Neuronal stem cell (in vitro differentiated cells): ENCODE measurements at regions not wholly inside any gene's neighbourhood (a gene's known extent, or its start where the extent isn't known, plus 50 kb on each side); places are given as distances from the start of the nearest gene placed in this dataset.
A peak's percentile ranks its signal among the peaks of the same experiment; 100 is the strongest.

Experiments
- DNase-seq: peaks from one replicate; pipeline ENCODE4 v3.0.0-alpha.2; 2013; ENCODE audit warnings: low spot score
- H2AFZ ChIP-seq: one replicate; pipeline ENCODE4 v1.6.1; 2013; ENCODE audit warnings: mild to moderate bottlenecking, low read length, inconsistent platforms
- H2AK5ac ChIP-seq: 2 replicates; pipeline ENCODE4 v1.6.1; 2013; ENCODE audit warnings: low read depth, mild to moderate bottlenecking, inconsistent platforms, low read length, moderate library complexity, mixed read lengths
- H2BK120ac ChIP-seq: 2 replicates; pipeline ENCODE4 v1.6.1; 2013; ENCODE audit warnings: low read depth, mild to moderate bottlenecking, inconsistent platforms, low read length, moderate library complexity, mixed read lengths
- H2BK12ac ChIP-seq: one replicate; pipeline ENCODE4 v1.6.1; 2013; ENCODE audit warnings: low read length, inconsistent platforms
- H2BK15ac ChIP-seq: 2 replicates; pipeline ENCODE4 v1.6.1; 2013; ENCODE audit warnings: mild to moderate bottlenecking, low read length, inconsistent platforms, mixed read lengths
- H2BK5ac ChIP-seq: one replicate; pipeline ENCODE4 v1.6.1; 2013; ENCODE audit warnings: inconsistent platforms, mild to moderate bottlenecking, low read length, moderate library complexity
- H3K14ac ChIP-seq: one replicate; pipeline ENCODE4 v1.6.1; 2013; ENCODE audit warnings: low read length, inconsistent platforms
- H3K18ac ChIP-seq: 2 replicates; pipeline ENCODE4 v1.6.1; 2013; ENCODE audit warnings: low read length, inconsistent platforms
- H3K23ac ChIP-seq: 2 replicates; pipeline ENCODE4 v1.6.1; 2013; ENCODE audit warnings: low read depth, mild to moderate bottlenecking, mixed read lengths, low read length, inconsistent platforms; ENCODE audit not compliant: poor library complexity
- H3K27ac ChIP-seq: replicated peaks from 3 replicates; pipeline ENCODE4 v1.5.1; 2013; ENCODE audit warnings: low read length, inconsistent platforms
- H3K27me3 ChIP-seq, 3 experiments: 2 replicates each; pipeline ENCODE4 v1.6.1; 2013; ENCODE audit warnings: low read length in 3 of 3, mild to moderate bottlenecking in 2 of 3, inconsistent platforms in 1 of 3, low read depth in 1 of 3, mixed read lengths in 1 of 3, moderate library complexity in 1 of 3; ENCODE audit not compliant: control insufficient read depth in 3 of 3, insufficient read depth in 3 of 3
- H3K36me3 ChIP-seq, 2 donors: replicated peaks in 1 of 2; 2 replicates each; pipeline ENCODE4 v1.6.1; 2013; ENCODE audit warnings: low read length in 2 of 2; ENCODE audit not compliant: control insufficient read depth in 2 of 2, insufficient read depth in 2 of 2
- H3K4ac ChIP-seq: 2 replicates; pipeline ENCODE4 v1.6.1; 2013; ENCODE audit warnings: inconsistent platforms, mild to moderate bottlenecking, low read length, moderate library complexity
- H3K4me1 ChIP-seq, 2 donors: 1 replicate in 1 of 2; 2 replicates in 1 of 2; pipeline ENCODE4 v1.6.1; 2013; ENCODE audit warnings: low read length in 2 of 2, low read depth in 1 of 2; ENCODE audit not compliant: control insufficient read depth in 2 of 2, insufficient read depth in 1 of 2
- H3K4me2 ChIP-seq: one replicate; pipeline ENCODE4 v1.6.1; 2013; ENCODE audit warnings: mild to moderate bottlenecking, low read length, inconsistent platforms; ENCODE audit not compliant: insufficient read depth, poor library complexity, severe bottlenecking
- H3K4me3 ChIP-seq, 2 donors: 2 replicates each; pipeline ENCODE4 v1.5.1; 2013; ENCODE audit warnings: low read length in 2 of 2, mild to moderate bottlenecking in 2 of 2, inconsistent platforms in 1 of 2, moderate library complexity in 1 of 2
- H3K79me1 ChIP-seq: one replicate; pipeline ENCODE4 v1.6.1; 2013; ENCODE audit warnings: low read depth, mild to moderate bottlenecking, inconsistent platforms, low read length, moderate library complexity
- H3K9ac ChIP-seq: one replicate; pipeline ENCODE4 v1.6.1; 2013; ENCODE audit warnings: mild to moderate bottlenecking, low read depth, low read length, inconsistent platforms; ENCODE audit not compliant: poor library complexity
- H3K9me3 ChIP-seq, 2 donors: replicated peaks in 1 of 2; 2 replicates each; pipeline versions ENCODE3 to v1.6.1; 2013; ENCODE audit warnings: low read length in 2 of 2, mild to moderate bottlenecking in 2 of 2, inconsistent platforms in 1 of 2, low read depth in 1 of 2, mixed read lengths in 1 of 2, moderate library complexity in 1 of 2; ENCODE audit not compliant: control insufficient read depth in 2 of 2, insufficient read depth in 1 of 2
- H4K8ac ChIP-seq: one replicate; pipeline ENCODE4 v1.6.1; 2013; ENCODE audit warnings: low read depth, mild to moderate bottlenecking, inconsistent platforms, low read length, moderate library complexity
- H4K91ac ChIP-seq: one replicate; pipeline ENCODE4 v1.6.1; 2013; ENCODE audit warnings: low read length, low read depth, mild to moderate bottlenecking, inconsistent platforms; ENCODE audit not compliant: poor library complexity
- WGBS, 2 donors: extraction: QIAGEN DNeasy Blood & Tissue Kit; methylation state at CpG; one replicate each; pipeline ENCODE4 v1.1.7; 2013; ENCODE audit warnings: missing lambda C conversion rate in 2 of 2, mixed read lengths in 1 of 2; ENCODE audit not compliant: insufficient read length in 2 of 2, insufficient replicate concordance in 1 of 2; ENCODE audit errors: extremely low coverage in 2 of 2; 5-methylcytosine and 5-hydroxymethylcytosine counted together

GRCh38 chr6:154919806-154920205 lies 75.3 kb upstream of the TIAM2 start:
- H4K8ac ChIP-seq, result no peak overlapping the region
- H3K14ac ChIP-seq, result no peak overlapping the region
- H2BK12ac ChIP-seq, result no peak overlapping the region
- H3K4me1 ChIP-seq, result peaks cover 3 to 4% of the 10 kb centered on the region in 2 donors
- H3K4me3 ChIP-seq, result no peak overlapping the region
- no peak overlapping the region for H3K4me2 ChIP-seq
- no peak overlapping the region for H2AK5ac ChIP-seq
- no CpG with 5 or more reads among the region's 5 CpGs for WGBS, 2 donors
- no peak overlapping the region for H2AFZ ChIP-seq
- peak overlapping the region; percentile 12 for H3K23ac ChIP-seq
- no peak overlapping the region for H3K27ac ChIP-seq
- H2BK15ac ChIP-seq, result no peak overlapping the region
- H3K27me3 ChIP-seq, result no peaks in the 10 kb centered on the region
- no peak overlapping the region for H2BK120ac ChIP-seq
- H3K4ac ChIP-seq, result no peak overlapping the region
- no peaks in the 10 kb centered on the region for H3K9me3 ChIP-seq
- H3K79me1 ChIP-seq, result no peaks in the 10 kb centered on the region
- H3K36me3 ChIP-seq, result peaks cover 0 to 1% of the 10 kb centered on the region in 2 donors
- H4K91ac ChIP-seq, result no peak overlapping the region
- H2BK5ac ChIP-seq, result no peak overlapping the region
- no peak overlapping the region for H3K18ac ChIP-seq
- no peak for DNase-seq
- H3K9ac ChIP-seq, result no peak overlapping the region

- Histone ChIP-seq H3K36me3 (peaks cover 0 to 1% of the 10 kb centered on the region in 2 donors), H2BK15ac (no peak overlapping the region), H2AK5ac (no peak overlapping the region), H3K4me3 (no peak overlapping the region), H3K4me1 (peaks cover 3 to 4% of the 10 kb centered on the region in 2 donors), H3K9me3 (no peaks in the 10 kb centered on the region), H2AFZ (no peak overlapping the region), H3K79me1 (no peaks in the 10 kb centered on the region), H3K9ac (no peak overlapping the region), H3K27ac (no peak overlapping the region), H4K91ac (no peak overlapping the region), H2BK12ac (no peak overlapping the region), H2BK120ac (no peak overlapping the region), H2BK5ac (no peak overlapping the region), H4K8ac (no peak overlapping the region), H3K4me2 (no peak overlapping the region), H3K27me3 (no peaks in the 10 kb centered on the region), H3K23ac (no peak overlapping the region), H3K18ac (no peak overlapping the region), H3K14ac (no peak overlapping the region), H3K4ac (no peak overlapping the region)
- no CpG with 5 or more reads among the region's 8 CpGs for WGBS, 2 donors
- no peak for DNase-seq
Measured at GRCh38 chr6:154920495-154921200, 74.5 kb upstream of the TIAM2 start.

- no peak overlapping the region for H2AK5ac ChIP-seq
- H2BK15ac ChIP-seq, result no peak overlapping the region
- H4K91ac ChIP-seq, result no peak overlapping the region
- no peak overlapping the region for H3K23ac ChIP-seq
- H2BK120ac ChIP-seq, result no peak overlapping the region
- no peak for DNase-seq
- no CpG with 5 or more reads among the region's 4 CpGs for WGBS, 2 donors
- no peak overlapping the region for H2BK12ac ChIP-seq
- no peak overlapping the region for H3K14ac ChIP-seq
- H3K4me2 ChIP-seq, result no peak overlapping the region
- no peak overlapping the region for H3K18ac ChIP-seq
- no peaks in the 10 kb centered on the region for H3K27me3 ChIP-seq
- H3K27ac ChIP-seq, result no peak overlapping the region
- peaks cover 0 to 1% of the 10 kb centered on the region in 2 donors for H3K36me3 ChIP-seq
- no peak overlapping the region for H3K4me3 ChIP-seq
- no peaks in the 10 kb centered on the region for H3K9me3 ChIP-seq
- H3K79me1 ChIP-seq, result peaks cover 2% of the 10 kb centered on the region
- peaks cover 3 to 4% of the 10 kb centered on the region in 2 donors for H3K4me1 ChIP-seq
- no peak overlapping the region for H3K9ac ChIP-seq
- H4K8ac ChIP-seq, result no peak overlapping the region
- H2BK5ac ChIP-seq, result no peak overlapping the region
- no peak overlapping the region for H3K4ac ChIP-seq
- no peak overlapping the region for H2AFZ ChIP-seq
Measured at GRCh38 chr6:154921482-154921881, 73.6 kb upstream of the TIAM2 start.

DNA sequence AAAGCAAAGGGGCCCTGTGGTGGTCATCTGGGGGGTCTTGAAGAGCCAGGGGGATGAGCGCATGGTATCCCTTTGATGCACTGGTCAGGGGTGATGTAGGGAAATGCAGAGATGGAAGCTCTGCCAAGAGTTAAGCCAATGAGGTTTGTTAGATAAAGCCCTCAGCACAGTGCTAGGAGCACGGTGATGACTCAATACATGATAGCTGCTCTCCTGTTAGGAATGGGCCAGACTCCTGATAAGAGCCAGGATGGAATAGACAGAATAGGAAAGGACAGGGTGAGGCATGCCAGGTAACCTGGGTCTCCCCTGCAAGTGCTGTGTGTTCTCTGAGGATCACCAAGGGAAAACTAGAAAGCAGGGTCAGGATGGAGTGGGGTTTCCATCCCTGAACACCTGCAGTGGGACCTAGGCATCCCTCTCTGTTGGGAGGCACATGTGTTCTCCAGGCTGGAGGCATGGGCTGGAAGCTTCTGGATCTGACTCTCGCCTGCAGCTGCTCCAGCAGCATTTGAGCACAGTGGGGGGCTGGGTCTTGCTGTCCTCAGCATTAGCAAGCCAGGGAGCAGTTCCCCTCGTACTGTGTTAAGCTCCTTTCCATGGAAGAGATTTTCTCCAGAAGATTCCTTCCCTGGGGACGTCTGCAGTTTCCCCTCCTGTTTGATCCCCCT lies 71.8 kb upstream of the TIAM2 start:
- Histone ChIP-seq H3K27ac (no peak overlapping the region), H3K4me1 (peaks cover 3 to 4% of the 10 kb centered on the region in 2 donors), H2AK5ac (no peak overlapping the region)

More for the DNA sequence above, 71.8 kb upstream of the TIAM2 start:
- Histone ChIP-seq H3K9me3 (no peaks in the 10 kb centered on the region), H4K8ac (no peak overlapping the region), H3K4me3 (no peak overlapping the region), H3K18ac (peak overlapping the region; percentile 20), H3K4ac (no peak overlapping the region), H3K79me1 (peaks cover 2% of the 10 kb centered on the region), H2BK120ac (no peak overlapping the region), H3K9ac (no peak overlapping the region), H2BK15ac (no peak overlapping the region), H2AFZ (no peak overlapping the region), H3K36me3 (no peaks in the 10 kb centered on the region), H3K27me3 (no peaks in the 10 kb centered on the region), H3K23ac (peak overlapping the region; percentile 16), H3K4me2 (no peak overlapping the region), H4K91ac (peak overlapping the region; percentile 38), H2BK12ac (no peak overlapping the region), H3K14ac (no peak overlapping the region), H2BK5ac (peak overlapping the region; percentile 16)
- DNase-seq, result no peak
- WGBS, 2 donors, result no CpG with 5 or more reads among the region's 5 CpGs
